RPMI7951 (cell line): ENCODE measurements at regions not wholly inside any gene's neighbourhood (a gene's known extent, or its start where the extent isn't known, plus 50 kb on each side); places are given as distances from the start of the nearest gene placed in this dataset.

Experiments used
- DNase-seq: peaks from one replicate; pipeline ENCODE4 v3.0.0-alpha.2; 2012; ENCODE audit warnings: low read depth

DNA sequence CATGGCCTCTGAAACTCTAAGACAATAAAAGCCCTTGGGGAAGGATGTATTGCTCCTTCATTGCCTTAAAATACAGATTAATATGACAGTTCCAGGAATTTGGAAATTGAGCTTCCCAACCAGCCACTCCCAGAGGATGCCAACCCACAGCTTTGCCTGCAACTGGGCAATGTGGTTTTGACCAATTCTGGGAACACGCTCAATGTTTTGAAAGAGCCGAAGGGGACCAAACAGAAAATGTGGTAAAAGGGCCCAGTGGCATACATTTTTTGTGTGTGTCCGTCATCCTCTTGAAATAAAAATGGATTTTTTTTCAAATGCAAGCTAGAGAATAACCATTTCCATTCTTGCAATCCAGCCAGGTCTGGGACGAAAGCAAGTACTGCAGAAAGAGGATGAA, 88.3 kb upstream of the PLEKHG7 start:
- peak; percentile 79 for DNase-seq

DNA sequence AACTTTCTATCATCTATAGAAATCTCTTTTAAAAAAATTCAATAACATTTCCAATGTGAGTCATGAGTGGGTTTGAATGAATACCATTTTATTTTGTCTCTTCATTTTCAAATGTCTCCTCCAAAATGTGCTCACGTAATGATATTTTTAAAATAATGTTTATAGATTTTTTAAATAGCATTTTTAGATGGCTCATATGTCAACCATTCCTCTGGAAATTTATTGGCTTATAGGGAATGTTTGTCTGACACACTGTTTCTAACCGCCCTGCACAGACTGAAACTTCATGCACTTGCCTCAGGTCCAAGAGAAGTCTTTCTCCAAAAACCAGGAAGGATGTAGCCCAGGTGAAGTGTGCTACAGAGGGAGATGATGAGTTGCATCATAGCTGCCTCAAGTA, 88.8 kb upstream of the PLEKHG7 start:
- DNase-seq: no peak

DNA sequence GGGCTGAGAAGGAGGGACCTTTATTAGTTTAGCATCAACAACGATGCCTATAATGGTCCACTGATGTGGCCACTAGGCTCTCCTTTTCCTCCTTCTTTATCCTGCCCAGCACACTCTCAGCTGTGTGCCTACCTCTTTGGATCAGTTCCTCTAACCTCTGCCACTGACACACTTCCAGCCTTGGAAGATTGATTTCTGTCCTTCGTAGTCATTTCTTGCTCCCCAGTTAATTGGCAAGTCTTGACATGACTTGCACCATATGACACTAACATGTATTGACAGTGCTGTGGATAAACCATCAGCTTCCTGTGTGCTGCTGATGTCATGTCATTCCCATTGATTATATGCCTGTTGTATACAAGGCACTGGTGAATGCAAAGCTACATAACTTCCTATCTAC, 90.2 kb upstream of the PLEKHG7 start:
- DNase-seq: no peak

DNA sequence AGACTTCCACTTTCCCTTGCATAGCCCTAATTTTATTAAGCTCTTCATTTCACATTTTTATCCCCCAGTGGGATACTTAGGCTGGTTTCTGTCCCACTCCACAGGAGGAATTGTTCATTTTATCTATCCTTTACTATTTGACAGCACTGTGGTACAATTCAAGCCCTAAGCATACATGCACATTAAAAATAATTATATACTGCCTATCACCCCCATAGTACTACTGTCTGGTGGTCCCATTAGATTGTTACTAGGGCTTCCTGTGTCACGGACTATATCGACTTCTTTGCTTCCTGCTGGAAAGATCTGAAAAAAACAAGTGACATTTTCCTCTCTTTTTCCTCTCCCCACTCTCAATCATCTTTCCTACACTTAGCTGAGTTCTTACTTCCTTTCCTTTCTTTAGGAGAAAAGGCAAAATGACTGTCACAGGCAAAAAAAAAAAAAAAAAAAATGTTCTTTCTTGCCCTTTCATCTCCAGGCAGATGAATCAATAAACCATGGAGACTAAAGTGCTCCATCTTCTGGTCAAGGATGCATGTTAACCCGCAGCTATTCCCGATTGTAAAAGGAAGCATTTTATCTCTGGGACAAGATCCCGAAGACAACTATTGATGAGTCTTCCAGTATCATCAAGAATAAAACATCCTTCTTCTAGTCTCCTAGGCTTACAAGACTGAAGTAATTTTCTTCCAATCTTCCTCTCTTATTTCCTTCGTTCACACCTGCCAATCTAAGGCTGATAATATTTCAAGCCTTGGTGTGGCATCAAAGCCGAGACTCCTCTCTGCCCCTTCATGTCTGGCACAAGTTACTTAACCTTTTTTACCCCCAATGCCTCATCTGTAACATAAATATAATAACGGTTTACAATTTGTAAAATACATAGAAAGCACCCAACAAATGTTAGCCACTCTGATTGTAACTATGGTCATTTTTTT, 94.4 kb upstream of the PLEKHG7 start:
- DNase-seq: peak; percentile 68

DNA sequence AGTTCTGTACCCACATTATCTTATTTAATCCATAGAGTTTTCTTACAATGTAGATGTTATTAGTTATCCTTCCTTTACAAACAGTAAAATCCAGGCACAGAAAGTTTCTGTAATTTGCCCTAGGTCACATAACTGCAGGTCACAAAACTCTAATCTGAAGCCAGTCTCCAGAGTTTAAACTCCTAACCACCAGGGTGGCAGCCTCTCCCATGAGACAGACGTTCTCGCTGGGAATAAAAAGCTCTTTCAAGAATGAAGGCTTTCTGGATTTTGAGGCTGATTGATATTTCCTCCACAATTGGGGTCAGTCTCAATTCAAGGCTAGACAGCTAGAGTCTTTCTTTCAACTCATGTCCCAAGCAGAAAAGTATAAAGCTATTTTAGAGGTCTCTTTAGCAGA, 95.8 kb upstream of the PLEKHG7 start:
- DNase-seq: no peak

DNA sequence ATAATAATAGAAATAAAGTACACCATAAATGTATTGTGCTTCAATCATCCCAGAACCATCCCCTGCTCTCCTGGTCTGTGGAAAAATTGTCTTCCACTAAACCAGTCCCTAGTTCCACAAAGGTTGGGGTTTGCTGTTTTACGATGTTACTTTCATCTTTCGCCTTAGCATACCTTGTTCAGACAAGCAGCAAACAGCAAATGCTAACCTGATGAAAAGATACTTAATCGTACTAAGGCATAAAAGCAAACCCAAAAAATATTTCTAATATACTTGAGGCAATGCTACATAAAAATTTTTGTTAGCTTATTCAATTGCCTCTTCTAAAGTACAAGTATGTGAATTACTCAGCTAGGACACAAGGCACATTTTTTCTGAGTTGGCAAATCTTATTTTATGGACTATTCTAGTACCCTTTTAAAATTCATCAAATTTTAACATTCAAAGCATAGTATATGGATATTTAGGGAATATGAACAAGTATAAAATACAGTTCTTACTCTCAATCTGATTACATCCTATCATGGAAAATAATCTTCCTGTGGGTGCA, 97.1 kb upstream of the PLEKHG7 start:
- DNase-seq: no peak

DNA sequence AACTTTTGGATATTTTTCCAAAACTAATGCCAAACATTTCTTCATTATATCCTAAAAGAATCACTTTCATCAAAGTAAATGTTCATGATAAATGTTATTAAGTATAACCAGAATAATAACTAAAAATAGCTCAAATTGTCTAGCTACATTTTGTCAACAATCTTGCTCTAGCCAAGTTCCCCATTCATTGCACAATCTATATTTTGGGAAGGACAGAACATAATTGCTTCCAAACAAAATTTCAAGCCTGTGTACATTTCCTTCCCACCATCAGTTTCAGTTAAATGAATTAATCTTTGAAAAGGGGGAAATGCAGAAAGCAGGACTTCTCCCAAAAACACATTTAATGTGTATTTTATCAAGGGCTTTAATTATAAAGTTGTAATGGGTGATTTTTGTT, 98.0 kb upstream of the PLEKHG7 start:
- DNase-seq: no peak

DNA sequence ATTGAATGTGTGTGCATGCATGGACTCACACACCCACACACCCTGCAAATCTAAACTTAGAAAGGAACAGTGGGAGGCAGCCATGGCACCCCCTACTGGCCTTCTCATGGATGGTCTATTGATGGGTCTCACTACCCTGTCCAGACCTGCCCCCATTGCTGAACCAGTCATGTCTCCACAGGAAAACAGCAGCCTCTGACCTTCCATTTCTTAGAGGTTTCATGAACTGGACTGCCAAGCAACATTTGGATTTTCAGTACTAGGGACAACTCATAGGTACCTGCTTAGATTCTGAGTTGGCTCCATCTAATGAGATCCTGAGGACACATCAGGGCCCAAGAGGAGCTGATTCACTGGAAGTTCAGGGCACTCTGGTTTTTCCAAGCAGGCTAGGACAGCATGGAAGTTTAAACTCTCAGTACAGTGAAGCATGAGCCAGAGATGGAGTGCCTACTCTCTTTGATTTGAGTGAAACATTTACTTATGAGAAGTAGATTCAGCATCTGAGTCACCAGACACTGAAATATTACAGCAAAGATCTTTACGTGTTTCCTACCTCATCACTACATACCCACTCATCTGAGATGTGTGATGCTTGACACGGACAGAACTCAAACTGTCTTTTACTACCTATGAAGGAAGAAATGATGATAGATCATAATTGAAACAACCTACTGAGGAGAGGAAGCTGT, 98.9 kb upstream of the PLEKHG7 start:
- no peak for DNase-seq

DNA sequence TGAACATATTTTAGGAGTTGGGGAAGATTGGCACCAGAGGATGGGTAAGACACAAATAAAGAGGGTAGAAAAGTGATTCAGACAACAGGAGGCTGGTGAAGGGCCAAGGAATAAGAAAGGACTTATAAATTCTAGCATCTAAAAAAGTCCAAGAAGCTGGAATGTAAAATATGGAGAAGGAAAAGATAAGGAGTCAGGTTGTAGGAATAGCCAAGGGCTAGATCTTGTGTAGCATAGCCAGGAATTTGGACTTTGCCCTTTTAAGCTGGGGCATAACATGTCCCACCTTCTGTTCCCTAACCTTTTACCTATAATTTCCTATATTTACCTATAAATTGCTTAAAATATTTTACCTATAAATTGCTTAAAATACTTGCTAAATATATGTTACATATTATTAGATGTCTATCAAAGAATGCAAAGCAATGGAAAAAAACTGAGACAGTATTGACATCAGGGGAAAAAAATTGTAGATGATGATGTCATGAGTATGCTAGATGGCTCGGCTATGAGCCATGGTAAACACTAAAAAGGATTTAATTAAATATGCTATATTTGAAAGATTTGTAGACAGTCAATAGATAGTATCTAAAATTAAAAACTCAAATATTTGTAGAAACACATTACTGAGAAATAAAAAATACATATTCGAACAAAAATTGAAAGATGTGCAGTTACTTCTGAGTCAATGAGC, 99.7 kb upstream of the PLEKHG7 start:
- no peak for DNase-seq

DNA sequence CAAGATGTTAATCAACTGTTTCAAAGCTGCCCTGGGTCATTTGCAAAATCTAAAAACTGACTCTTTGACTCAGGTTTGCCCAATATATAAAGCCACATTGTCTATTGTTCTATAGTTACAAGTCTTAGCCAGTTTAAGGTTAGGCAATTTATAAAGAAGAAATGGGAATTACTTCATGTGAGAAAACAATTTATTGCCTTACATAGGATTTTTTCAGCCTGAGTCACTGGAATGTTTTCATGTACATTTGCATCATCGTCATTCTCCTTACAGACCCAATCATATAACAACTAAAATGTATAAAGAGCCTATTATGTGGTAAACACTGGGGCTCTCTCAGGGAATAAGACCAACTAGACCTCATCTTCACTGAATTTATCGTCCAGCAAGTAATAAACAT, 100.3 kb upstream of the PLEKHG7 start:
- DNase-seq: peak; percentile 76

DNA sequence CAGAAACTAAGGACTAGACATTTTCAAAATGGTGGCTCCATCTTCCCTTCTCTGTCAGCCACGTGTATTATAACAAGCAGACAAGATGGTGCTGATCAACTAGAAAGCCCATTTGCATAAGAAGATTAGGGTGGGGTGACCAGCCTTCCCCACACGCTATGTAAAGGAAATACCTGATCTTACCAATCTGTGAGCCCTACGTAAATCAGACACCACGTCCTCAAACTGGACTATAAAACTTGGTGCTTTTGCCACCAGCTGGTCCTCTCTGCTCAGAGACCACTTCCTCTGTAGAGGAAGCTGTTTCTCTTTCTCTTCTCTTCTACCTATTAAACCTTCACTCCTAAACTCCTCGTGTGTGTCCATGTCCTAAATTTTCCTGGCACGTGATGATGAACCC, 101.1 kb upstream of the PLEKHG7 start:
- DNase-seq: no peak

DNA sequence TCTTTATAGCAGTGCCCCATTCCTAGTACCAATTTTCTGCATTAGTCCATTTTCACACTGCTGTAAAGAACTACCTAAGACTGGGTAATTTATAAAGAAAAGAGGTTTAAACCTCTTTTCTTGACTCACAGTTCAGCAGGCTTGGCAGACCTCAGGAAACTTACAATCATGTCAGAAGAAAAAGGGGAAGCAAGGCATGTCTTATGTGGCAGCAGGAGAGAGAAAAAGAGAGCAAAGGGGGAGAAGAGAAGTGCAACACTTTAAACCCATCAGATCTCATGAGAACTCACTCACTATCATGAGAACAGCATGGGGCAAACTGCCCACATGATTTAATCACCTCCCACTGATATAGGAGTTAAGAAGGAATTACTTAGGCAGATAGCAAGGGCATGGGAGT, 101.6 kb upstream of the PLEKHG7 start:
- no peak for DNase-seq

DNA sequence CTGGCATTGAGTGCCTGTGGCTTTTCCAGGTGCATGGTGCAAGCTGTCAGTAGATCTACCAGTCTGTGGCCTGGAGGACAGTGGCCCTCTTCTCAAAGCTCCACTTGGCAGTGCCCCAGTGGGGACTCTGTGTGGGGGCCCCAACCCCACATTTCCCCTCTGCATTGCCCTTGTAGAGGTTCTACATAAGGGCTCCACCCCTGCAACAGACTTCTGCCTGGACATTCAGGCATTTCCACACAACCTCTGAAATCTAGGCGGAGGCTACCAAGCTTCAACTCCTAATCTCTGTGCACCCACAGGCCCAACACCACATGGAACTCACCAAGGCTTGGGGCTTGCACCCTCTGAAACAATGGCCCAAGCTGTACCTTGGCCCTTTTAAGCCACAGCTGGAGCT, 102.7 kb upstream of the PLEKHG7 start:
- DNase-seq: no peak

DNA sequence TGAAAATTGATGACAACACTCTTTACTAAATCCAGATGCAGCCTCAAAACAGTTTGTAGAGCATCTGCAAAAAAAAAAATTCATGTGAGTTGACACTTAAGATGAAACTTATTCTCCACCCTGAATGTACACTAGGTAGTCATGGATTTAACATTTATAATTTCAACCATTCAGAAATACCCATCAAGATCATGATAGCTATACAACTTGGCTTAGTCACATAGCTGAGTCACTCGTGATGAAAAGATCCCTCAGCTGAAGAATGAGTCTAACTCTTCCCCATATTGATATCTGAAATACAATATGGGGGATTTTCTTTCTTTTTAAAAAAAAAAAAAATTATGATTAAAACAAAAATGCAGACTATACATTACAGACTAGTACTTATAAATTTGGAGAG, 104.8 kb upstream of the PLEKHG7 start:
- peak; percentile 51 for DNase-seq

DNA sequence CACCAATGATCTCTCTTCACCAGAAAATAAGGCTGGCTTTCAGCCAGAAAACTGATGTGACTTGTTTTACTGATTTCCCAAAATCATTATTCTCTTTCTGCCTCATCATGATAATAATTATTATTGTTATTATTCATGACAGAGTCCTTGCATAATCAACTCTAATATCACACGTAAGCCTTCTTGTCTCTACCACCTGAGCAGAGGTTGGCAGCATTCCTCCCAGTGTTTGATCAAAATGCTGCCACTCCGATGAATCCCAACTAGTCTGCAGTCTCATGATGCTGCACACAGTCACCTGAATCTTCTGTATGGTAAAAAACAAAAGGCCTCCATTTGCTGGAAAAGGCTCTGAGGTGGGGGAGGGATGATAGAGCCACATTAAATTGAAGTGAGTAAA, 105.7 kb upstream of the PLEKHG7 start:
- no peak for DNase-seq

DNA sequence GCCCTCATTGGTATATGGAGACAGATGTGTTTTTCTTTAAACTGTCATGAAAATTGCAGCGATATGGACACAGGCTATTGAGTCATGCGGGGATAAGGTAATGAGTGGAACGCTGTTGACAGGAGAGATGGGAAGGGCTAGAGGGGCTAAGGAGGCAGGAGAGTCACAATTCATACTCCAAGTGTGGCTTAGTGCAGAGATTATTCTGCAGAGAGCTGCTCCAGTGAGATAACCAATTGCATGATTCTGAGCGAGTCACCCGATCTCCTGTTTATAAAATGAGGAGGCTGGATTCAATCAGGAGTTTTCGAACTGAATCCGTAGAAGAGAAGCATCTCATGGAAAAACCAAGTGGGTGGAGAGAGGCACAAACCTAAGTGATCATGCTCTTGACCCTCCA, 106.4 kb upstream of the PLEKHG7 start:
- DNase-seq: peak; percentile 40

DNA sequence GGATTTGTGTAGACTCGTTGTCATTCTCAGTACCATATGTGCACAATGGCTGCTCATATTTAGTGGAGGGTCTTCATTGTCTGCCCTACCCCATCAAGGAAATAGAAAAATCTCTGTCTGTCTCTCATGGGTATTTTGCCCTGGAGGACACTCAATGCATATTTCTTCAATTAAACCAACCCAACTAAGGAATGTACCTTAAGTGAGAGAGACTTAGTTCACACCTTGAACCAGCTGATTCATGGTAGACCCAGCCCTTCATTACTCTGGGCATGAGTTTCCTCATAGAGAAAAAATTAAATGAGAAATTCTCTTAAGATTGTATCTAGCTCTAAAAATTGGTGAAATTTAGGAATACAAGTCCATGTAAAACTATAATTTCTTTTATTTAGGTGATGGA, 107.1 kb upstream of the PLEKHG7 start:
- no peak for DNase-seq

DNA sequence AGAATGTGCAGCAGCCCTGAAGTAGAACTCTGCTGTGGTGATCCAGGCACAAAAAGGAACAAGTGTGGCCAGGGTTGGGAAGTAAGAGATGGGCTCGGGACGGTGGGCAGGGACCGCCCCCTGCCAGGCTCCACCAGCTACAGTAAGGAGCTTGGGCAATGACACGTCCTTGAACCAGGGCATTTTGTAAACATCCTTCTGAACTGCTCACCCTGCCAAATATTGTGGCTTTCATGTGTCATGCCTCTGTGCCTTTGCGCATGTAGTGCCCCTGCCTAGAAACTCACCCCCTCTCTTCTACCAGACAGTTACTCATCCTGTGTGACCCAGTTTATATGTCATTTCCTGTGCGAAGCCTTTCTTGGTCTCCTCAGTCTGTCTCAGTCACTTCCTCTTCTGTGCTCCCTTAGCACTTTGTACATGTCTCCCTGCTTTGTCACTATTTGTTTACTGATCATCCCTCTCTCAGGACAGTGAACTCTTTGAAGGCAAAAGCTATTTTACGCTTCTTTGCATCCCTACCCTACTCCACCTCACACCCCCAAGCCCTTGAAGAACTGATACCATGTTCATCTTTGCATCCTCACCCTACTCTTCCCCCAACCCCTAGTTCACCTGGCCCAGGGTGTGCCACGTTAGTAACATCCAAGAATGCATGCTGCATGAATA, 108.9 kb upstream of the PLEKHG7 start:
- DNase-seq: peak; percentile 89

DNA sequence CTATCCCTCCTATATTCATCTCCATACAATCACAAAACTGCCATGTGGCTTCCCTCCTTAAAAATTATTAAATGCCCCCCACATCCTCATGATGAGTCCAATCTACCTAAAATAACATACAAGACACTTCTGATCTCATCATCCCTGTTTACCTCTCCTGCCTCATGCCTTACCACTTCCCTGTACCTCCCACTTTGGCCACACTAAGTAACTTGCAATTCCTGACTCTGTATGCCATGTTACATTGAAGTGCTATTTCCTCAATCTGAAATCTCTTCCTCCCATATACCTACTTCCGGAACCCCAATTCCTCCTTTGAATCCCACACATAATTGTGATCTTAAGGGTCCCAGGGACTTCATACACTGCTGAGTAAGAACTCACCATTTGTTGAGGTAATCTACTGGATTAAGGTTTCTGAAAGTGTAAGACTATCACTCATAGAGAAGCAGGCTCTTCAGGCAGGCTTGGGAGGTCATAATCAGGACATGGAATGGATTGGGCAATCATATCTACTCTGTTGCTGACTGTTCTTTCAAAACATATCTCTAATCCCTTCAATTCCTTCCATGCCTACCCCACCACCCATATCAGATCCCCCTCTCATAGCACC, 117.6 kb upstream of the PLEKHG7 start:
- no peak for DNase-seq

DNA sequence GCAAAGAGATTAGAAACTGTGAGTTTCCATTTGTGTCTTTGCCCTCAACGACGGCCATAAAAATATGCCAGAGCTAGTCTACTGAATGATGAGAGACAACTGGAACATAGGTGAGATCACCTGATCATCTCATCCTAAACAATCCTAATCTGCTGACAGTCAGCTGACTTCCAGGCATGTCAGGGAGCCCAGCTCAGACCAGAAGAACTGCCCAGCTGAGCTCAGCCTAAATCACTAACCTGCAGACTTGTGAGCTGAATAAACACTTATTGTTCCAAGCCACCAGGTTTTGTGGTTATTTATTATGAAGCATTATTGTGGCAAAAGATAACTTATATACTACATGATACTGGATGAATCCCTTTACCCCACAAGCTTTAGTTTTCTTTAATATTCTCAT, 118.9 kb upstream of the PLEKHG7 start:
- no peak for DNase-seq

DNA sequence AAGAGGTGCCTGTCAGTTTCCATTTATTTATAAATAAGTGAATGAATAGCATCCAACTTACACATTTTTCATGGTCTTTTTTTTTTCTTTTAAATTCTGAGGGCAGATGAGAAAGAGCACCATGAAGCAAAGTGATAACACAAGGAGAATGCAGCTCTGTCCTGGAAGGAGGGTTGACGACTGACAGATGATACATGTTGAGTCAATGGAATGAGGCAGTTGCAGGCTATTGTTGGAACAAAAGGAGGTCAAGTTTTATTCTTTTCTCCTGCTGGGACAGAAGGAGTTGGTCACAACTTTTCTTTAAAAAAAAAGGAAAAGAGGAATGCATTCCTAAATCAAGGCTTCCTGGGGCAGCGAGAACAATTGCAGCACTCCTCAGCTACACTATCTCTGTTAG, 119.9 kb upstream of the PLEKHG7 start:
- no peak for DNase-seq
